ENCODE measurements at regions not wholly inside any gene's neighbourhood (a gene's known extent, or its start where the extent isn't known, plus 50 kb on each side); places are given as distances from the start of the nearest gene placed in this dataset.

GRCh38 chr11:15801126-15801525, 555.2 kb downstream of the SOX6 start:
- no peak for TF ChIP-seq CTCF (IDR thresholded peaks at IDR 0.05)
- TF ChIP-seq POLR2A (IDR thresholded peaks at IDR 0.05): no peak

All from uterus (tissue), 2 donors.